ENCODE measurements at regions not wholly inside any gene's neighbourhood (a gene's known extent, or its start where the extent isn't known, plus 50 kb on each side); places are given as distances from the start of the nearest gene placed in this dataset.
"Not testable (repeated sequence)": the region's sequence is repeated elsewhere in the genome, so short reads cannot be mapped to it uniquely, and the experiment has no call there.

DNA sequence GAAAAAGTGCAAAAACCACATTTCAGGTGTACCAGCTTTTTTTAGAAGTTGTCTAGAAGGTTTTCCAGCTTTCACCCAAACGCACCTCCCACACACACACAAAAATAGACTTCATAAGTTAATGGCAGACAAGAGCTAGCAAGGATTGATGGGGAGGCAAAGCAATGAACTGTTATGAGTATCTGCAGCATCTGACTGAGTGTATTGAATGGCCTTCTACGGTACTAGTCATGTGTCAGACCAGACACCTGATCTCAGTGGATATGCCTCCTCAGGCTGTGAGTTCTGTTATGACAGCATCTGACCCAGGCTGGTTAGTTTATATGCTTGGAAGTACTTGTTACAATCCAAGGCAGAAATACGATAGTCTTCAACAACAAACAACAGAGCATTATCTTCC, 406.1 kb upstream of the AUTS2 start:
- no peak for DNase-seq

DNA sequence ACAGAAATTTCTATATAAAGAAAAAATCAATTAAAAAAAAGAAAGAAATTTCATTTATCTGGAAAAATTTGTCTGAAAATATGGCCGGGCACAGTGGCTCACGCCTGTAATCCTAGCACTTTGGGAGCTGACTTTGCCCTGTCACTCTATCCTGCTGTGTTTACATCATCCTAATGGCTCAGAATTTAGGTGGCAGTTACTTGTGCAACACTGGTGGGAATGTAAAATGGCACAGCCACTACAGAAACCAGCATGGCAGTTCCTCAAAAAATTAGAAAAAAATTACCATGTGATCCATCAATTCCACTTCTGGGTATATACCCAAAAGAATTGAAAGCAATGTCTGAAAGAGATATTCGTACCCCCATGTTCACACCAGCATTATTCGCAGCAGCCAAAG, 405.2 kb upstream of the AUTS2 start:
- DNase-seq, result no peak

DNA sequence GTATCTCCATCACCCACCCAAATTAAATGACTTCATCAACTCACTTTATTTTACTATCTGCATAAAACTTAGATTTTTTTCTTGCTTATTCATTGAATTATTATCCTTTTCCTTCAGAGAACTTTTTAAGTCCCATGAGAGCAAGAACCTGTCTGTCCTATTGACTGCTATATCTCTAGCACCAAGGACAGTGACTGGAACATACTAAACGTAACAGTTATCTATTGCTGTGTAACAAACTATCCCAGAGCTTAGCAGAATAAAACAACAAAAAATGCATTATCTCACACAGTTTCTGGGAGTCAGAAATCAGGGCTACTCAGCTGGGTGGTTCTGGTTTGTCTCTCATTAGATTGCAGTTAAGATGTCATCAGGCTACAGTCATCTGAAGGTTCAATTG, 401.7 kb upstream of the AUTS2 start:
- DNase-seq, result no peak

DNA sequence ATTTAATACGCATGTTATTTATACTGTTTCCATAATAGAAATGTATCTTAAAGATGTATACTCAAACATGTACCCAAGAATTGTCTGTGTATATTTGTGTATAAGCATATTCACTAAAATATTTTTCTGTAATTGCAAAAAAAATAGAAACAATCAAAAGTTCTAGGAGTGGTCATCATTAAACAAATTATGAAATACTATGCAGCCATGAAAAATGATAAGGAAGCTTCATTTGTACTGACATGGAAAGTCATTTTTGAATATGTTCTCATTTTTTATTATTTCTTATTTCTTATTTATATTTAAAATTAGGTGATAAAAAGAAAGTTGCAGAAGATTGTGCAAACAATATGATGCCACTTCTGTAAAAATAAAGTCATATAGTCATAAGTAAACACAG, 400.0 kb upstream of the AUTS2 start:
- DNase-seq, result no peak

DNA sequence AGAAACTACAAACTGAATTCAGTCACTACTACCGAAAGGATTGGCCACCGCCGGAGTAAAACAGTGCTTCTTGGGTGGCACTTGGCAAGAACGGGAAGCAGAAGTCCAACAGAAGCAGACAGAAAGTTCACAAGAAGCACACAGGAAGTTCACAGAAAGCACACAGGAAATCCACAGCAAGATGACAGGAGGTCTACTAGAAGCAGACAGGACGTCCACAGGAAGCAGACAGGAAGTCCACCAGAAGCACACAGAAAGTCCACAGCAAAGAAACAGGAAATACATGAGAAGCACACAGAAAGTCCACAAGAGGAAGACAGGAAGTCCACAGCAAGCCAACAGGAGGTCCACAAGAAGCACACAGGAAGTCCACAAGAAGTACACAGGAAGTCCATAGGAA, 399.2 kb upstream of the AUTS2 start:
- no peak for DNase-seq

DNA sequence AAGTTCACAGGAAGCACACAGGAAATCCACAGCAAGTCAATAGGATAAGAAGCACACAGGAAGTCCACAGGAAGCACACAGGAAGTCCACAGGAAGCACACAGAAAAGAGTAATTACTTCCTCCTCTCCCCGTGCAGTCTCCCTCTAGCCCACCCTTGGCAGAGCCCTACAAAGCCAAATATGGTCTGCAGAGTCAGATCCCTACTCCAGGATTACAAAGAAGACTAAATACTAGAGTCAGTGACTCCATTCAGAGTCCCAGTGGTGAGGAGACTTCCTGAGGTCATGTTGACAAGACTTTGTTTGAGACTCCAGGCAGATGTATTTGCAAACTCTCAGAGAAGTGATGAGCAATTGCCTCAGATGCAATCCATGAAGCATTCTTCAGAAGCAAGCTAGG, 398.6 kb upstream of the AUTS2 start:
- DNase-seq, result no peak

DNA sequence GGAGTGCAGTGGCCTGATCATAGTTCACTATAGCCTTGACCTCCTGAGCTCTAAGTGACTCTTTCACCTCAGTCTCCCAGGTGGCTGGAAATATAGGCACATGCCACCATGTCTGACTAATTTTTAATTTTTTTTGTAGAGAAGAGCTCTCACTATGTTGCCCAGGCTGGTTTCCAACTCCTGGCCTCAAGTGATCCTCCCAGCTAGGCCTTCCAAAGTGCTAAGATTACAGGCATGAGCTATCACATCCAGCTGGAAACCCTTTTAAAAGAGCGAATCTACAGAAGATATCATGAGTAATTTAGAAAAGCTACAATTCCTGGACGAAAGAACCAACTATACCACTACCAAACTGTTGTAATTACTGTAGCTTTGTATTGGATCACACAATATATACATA, 394.4 kb upstream of the AUTS2 start:
- no peak for DNase-seq

DNA sequence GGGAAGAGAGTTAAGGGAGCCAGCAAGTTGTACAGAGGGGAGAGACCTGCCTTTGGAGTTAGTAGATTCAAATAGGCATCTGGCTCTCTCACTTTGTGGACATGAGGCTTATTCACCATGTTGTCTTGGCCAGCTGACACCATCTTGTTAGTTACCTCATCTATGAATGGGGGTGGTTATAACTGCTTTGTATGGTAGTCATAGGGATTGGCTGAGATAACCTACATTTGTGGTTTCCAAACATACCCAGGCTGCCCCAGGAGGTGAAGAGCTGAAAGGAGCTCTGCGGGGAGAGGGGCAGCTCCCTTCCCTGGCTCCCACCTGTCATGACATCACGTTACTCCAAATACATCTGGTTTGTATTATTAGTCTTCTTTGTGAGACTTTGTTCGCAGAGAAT, 393.3 kb upstream of the AUTS2 start:
- DNase-seq, result no peak

DNA sequence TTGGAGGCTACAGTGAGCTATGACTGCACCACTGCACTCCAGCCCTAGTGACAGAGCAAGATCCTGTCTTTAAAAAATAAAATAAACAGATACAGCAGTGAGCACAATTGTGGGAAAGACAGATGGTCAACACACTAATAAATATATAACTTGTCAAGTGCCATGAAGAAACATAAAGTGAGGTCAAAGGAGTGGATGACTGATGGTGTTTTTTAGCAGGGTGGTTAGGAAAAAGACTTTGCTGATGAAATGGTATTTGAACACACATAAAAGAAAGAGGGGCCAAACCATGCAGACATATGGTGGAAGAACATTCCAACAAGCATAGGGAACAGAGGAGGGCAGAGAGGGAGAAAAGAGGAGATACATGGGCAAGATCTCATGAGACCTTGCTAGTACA, 392.7 kb upstream of the AUTS2 start:
- no peak for DNase-seq

DNA sequence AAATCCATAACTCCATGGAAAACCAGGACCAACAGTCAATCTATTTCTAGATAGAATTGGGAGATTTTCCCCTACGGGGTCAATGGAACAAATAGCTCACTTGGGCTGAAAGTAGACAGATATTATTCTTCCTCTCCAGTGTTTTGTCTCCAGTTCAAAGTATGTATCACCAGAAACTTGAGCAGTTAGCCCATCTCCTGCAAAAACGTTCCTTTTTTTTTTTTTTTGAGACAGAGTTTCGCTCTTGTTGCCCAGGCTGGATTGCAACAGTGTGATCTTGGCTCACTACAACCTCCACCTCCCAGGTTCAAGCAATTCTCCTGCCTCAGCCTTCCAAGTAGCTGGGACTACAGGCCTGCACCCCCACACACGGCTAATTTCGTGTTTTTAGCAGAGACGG, 390.0 kb upstream of the AUTS2 start:
- DNase-seq, result no peak

DNA sequence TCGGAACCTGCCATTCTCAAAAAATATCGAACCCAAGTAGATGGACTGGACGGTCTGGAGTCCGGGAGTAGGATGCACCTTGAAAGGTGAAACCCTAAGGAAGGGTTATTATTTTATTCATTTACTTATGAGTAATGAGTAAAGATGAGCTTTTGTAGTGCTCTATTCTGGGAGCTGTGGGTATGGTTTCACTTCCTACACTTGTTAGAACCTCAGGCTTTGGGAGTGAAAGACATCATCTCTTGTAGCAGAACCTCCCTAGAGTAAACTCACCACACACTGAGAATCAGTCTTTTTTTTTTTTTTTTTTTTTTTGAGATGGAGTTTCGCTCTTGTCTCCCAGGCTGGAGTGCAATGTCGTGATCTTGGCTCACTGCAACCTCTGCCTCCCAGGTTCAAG, 389.4 kb upstream of the AUTS2 start:
- no peak for DNase-seq

DNA sequence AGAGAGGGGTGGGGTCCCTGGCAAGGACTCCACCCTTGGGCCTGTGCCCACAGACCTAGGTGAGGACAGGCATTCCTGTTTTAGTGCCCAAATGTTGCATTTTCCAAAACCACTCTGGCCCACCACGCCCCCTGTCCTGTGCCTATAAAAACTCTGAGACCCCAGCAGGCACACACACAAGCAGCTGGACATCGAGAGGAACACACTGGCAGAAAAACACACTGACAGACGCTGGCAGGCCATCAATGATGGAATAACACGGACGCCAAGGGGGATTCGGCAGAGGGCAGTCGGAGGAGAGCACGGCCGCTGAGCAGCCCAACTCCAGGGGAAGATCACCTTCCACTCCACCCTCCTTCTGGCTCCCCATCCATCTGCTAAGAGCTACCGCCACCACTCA, 386.9 kb upstream of the AUTS2 start:
- DNase-seq, result no peak

DNA sequence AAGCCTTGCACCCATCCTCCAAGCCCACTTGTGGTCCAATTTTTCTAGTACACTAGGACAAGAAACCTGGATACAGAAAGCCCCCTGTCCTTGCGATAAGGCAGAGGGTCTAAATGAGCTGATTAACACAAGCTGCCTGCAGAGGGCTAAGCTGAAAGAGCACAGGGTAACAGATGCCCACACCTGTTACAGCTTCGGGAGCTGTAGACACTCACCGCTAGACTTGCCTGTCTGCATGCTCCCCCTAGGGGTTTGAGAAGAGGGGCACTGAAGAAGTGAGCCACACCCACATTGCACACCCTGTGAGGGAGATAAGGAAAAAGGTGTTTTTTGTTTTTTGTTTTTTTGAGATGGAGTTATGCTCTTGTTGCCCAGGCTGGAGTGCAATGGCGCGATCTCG, 386.5 kb upstream of the AUTS2 start:
- DNase-seq, result no peak

DNA sequence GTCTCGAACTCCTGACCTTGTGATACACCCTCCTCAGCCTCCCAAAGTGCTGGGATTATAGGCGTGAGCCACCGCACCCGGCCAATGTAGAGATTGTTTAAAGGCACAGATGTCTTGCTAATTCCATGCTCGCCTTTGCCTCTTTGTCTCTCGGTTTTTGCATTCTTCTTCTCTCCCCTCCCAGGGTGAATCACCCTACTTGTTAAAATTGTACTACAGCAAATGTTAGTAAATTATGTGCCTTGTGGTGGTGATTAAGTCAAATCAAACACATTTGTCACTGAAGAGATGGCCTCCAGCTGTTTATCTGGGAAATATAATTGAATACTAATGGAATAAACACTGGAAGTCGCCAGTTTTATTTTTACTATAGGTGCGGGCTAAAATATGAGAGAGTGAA, 384.4 kb upstream of the AUTS2 start:
- no peak for DNase-seq

DNA sequence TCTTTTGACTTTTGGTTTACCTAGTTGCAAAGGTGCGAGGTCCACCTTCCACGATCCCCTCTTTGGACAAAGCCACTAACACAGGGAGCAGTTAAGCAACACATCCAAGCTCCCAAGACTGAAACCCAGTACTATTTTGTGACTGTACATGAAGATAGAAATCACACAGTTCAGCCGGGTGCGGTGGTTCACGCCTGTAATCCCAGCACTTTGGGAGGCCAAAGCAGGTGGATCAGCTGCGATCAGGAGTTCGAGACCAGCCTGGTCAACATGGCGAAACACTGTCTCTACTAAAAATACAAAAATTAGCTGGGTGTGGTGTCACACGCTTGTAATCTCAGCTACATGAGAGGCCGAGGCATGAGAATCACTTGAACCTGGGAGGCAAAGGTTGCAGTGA, 382.8 kb upstream of the AUTS2 start:
- not testable (repeated sequence) for DNase-seq

DNA sequence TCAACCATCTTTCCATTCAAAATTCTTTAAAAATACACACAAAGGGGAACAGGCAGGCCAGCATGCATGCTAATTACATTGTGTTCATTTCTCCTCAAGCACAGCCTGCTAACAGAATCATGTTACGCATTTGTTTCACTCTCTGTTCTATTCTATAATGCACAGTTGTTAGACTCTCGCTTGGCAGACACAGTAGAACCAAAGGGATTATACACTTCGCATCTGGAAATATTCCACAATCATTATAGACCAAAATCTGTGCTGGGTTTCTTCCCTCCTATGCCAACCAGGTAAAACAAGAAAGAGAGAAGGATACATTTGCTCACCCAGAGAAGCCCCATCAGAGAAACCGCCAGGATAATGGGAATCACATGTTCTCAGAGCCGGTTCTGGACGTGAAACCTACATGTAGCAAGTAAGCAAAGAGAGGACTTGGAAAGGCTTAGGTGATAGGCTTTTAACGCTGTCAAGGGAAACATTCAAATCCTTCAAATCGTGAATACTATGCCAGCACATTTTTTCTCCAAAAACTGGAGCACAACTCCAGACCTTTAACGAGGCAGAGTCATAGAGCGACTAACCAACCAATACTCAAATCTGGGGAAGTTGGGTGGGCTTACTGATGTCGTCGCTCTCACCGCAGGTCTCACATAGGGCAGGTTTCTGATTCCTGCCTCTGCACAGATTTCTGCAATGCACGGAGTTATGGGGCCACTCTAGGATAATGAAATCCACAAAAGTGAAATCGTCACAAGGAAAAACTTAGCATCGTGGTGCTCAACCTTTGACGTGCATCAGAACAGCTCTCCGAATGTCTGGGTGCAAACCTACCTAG, 380.5 kb upstream of the AUTS2 start:
- no peak for DNase-seq

DNA sequence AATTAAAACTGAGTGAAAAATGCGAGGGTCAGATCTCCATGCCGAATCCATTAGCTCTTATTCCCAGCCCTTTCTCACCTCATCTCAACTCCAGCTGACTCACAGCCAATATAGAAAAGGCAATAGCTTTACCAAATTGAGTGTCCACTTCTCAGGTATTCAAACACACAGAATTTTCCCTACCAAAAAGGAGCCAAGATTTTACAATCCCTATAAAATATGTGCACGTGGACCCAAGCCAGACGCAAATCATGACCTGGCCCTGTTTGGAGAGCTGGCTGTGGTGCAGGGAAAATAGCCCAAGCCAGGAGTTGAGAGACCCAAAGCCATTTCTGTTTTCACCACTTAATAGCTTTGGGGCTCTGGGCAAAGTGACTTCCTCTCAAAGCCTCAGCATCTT, 379.7 kb upstream of the AUTS2 start:
- no peak for DNase-seq

DNA sequence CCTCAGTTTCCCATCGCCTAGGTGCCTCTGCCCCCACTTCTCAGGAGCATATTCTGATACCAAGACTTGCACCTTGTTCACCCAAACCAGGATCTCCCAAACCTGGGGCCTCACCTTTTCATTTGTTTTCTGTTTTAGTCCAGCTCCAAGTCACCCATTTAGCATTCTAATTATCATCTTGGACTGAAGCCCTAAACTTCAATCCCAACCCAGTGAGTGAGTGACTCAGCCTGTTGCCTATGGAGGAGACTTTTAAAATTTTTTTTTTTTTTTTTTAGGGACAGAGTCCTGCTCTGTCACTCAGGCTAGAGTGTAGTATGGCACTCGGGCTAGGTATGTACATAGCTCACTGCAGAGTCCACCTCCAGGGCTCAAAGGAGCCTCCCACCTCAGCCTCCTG, 378.9 kb upstream of the AUTS2 start:
- DNase-seq, result no peak

DNA sequence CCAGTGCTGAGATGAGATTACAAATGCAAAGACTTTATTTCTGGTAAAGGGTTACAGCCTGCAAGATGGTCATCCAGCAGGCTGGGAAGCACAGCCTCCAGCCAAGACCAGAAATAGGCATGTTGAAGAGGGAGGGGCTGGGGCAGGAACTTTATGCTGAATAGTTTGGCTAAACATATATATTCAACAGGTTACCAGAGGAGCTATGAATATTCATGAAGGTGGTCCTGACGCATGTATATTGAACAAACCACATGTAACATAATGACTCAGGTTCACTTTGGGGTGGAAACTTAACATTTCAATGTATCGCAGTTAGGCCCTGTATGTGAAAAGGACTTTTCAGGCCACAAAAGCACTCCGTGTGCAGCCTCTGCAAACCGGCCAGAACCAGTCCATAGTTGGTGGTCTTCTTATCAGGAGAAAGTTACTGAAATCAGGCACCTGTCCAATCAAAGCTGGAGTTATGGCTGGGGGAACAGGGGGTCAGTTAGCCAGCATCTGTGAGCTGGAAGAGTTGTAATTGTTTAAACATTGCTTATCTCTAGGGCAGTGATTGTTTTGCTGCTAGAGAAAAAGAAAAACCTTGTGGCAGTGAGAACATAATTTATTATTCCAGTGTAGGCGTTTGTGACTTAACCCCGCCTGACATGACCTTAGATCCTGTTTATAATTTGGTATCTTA, 372.9 kb upstream of the AUTS2 start:
- no peak for DNase-seq

DNA sequence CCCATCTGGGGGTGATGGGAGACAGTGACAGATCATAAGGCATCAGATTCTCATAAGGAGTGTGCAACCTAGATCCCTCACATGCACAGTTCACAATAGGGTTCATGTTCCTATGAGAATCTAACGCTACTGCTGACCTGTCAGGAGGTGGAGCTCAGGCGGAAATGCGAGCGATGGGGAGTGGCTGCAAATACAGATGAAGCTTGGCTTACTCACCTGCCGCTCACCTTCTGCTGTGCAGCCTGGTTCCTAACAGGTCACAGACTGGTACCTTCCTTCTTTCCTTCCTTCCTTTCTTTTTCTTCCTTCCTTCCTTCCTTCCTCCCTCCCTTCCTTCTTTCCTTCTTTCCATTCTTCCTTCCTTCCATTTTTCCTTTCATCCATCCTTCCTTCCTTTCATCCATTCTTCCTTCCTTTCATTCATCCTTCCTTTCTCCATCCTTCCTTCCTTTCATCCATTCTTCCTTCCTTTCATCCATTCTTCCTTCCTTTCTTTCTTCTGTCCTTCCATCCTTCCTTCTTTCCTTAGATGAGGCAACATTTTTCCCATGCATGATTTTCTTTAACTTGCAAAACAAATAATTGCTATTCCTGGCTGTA, 370.0 kb upstream of the AUTS2 start:
- no peak for DNase-seq

DNA sequence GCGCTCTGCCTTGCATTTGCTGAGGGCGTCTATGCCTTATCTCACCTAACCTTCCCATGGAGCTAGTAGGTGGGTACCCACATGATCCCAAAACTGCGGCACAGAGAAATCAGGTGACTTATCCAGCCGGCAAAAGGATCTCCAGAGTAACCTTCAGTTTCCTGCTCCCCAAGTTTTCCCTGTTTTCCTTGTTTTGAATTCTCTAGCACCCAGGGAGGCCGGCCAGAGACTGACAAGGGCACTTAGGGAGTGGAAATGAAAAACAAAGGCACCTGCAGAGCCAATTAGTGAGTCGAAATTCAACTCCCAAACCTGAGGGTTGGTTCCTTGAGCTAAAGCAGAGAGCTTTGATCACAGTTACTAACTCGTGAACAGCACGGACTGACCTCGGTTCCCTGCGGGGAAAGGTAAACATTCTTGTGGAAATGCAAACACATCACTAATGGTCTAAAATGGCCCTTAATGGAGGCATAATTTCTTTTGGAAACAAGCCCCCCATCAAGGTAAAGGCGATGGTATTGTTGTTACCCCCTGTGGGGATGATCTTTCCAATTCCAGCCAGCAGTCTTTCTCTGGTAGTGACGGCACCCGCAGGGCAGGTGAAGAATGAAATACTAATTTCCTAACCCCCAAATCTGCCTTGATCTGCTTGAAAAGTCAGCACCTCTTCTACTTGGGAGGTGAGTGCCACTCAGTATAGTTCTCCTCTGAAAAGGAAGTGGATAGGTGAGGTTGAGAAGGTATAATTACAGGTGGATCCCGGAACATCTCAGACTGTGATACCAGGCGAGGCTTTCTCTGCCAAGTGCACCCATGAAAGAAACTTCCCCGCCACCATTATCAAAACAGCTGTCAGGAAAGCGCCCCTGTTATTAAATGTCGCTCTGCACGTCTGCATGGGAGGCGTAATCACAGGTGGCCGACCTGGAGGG, 365.6 kb upstream of the AUTS2 start:
- peak; percentile 88 for DNase-seq

DNA sequence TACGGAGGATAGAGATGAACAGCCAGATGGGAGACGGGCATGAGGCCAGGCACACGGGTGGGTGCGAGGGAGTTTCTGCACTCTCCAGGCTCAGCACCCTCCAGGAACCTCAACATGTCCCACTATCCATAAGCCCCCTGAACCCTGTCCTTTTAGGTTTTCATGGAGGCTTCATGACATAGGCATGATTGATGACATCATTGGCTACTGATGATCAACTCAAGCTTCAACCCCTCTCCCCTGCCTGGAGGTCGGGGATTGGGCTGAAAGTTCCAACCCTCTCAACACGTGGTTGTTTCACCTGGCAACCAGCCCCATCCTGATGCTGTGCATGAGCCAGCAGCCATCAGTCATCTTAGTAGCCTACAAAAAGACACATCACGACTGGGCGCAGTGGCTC, 360.7 kb upstream of the AUTS2 start:
- no peak for DNase-seq

DNA sequence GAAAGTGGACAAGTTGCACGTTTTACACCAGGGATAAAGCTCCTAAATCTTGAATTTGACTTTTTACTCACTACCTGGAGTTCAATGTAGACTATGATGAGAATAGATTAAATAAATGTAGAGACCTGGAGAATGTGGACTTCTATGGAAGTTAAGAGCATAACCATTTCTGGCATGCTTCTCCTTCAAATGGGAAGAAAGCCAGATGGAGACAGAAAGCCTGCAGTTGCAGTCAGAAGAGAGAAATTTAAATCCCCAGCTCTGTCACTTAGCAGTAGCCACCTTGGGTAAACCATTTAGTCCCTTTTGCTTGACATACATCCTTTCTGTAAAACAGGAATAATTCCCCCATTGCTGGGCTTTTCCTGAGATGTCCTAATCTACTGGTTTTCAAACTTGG, 355.3 kb upstream of the AUTS2 start:
- DNase-seq, result no peak
